HUES6 (cell line): ENCODE measurements at regions not wholly inside any gene's neighbourhood (a gene's known extent, or its start where the extent isn't known, plus 50 kb on each side); places are given as distances from the start of the nearest gene placed in this dataset.

ENCODE experiments used
- H3K27ac ChIP-seq: 2 replicates; pipeline ENCODE4 v1.7.0; 2013; ENCODE audit warnings: low read depth, mild to moderate bottlenecking, low read length, inconsistent platforms
- H3K27me3 ChIP-seq: 2 replicates; pipeline ENCODE4 v1.6.1; 2013; ENCODE audit warnings: low read length; ENCODE audit not compliant: control insufficient read depth, insufficient read depth
- H3K36me3 ChIP-seq: 2 replicates; pipeline ENCODE4 v1.6.1; 2013; ENCODE audit warnings: low read length; ENCODE audit not compliant: control insufficient read depth, insufficient read depth
- H3K4me1 ChIP-seq: 2 replicates; pipeline ENCODE4 v1.6.1; 2013; ENCODE audit warnings: low read length; ENCODE audit not compliant: control insufficient read depth, insufficient read depth
- H3K4me3 ChIP-seq: 2 replicates; pipeline ENCODE4 v1.5.1; 2013; ENCODE audit warnings: low read depth, low read length
- H3K9ac ChIP-seq: one replicate; pipeline ENCODE4 v1.6.1; 2013; ENCODE audit warnings: mild to moderate bottlenecking, low read length
- H3K9me3 ChIP-seq: 2 replicates; pipeline ENCODE4 v1.6.1; 2013; ENCODE audit warnings: low read depth, low read length; ENCODE audit not compliant: control insufficient read depth, insufficient read depth

DNA sequence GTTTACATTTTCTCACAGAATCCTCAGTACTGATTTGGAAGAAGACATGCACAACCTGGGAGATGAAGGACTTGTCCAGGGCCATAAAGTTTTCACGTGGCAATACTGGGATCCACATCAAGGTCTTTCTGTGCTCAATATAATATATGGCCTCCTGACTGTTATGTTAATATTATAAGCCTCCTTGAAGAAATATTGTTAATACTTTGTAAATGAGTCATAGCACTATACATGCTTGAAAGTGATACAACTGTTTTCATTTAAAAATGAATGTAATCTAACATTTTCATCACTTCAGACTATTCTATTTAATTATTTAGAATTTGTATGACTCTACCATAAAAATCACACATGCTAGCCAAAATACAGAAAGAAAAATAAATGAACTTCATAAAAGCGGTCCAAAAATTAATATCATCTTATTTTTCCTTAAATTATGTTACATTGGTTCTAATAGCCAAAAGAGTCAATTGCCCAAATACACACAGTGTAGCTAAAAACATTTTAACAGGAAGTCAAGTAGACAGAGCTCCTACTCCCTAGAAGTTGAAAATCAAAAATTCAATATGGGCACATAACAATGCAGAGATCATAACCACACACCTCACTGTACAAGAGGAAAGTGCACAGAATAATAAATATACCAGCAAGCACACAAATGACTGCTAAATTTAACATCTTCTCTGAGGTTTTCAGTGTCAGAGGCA lies 188.0 kb upstream of the HDDC2 start:
- no peaks in the 10 kb centered on the region for H3K36me3 ChIP-seq
- no peak overlapping the region for H3K9ac ChIP-seq
- no peaks in the 10 kb centered on the region for H3K27me3 ChIP-seq
- H3K27ac ChIP-seq: no peak overlapping the region
- H3K4me3 ChIP-seq: no peak overlapping the region
- H3K4me1 ChIP-seq: no peaks in the 10 kb centered on the region
- H3K9me3 ChIP-seq: no peaks in the 10 kb centered on the region

DNA sequence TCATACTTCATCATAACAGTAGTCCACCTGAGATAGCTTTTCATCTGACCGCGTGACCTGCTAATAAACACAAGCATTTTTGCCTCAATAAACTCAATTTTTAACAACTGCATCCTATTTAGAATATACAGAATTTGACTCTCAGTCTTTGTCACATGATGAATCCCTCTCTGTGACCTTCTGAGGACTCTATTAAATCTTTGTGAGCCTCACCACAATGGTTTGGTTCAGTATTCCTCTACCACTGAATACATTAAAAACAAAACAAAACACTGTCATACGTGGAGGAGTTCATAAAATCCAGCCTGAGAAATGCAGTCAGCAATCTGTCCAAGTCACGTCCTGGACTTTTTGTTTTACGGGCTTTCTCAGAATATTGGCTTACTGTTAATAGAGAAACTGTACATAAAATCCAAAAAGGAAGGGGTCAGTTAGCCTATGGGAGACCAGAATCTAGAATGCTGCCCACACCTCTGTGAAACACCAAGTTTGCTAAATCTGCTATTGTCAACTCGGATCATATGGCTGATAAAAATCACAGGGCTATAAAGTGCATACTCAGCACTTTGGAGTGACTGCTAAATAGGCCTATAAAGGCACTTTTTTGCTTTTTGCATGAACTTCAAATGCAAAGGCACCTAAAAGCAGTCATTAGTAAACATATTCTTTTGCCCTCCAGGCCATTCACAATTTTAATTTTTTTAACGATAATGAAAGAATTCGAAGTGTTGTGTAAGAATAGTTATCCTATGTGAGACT lies 190.3 kb upstream of the HDDC2 start:
- Histone ChIP-seq H3K9ac (no peak overlapping the region), H3K27ac (no peak overlapping the region), H3K27me3 (no peaks in the 10 kb centered on the region), H3K9me3 (no peaks in the 10 kb centered on the region), H3K4me3 (no peak overlapping the region), H3K36me3 (no peaks in the 10 kb centered on the region), H3K4me1 (no peaks in the 10 kb centered on the region)

DNA sequence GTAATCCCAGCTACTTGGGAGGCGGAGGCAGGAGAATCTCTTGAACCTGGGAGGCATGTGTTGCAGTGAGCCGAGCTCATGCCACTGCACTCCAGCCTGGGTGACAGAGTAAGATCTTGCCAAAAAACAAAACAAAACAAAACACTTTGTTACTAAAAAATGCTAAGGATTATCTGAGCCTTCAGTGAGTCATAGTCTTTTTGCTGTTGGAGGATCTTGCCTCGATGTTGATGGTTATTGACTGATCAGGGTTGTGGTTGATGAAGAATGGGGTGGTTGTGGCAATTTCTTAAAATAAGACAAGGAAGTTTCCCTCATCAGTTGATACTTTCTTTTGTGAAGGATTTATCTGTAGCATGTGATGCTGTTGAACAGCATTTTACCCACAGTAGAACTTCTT lies 196.8 kb upstream of the HDDC2 start:
- Histone ChIP-seq H3K4me3 (no peak overlapping the region), H3K4me1 (peaks cover 13% of the 10 kb centered on the region), H3K27me3 (no peaks in the 10 kb centered on the region), H3K36me3 (no peaks in the 10 kb centered on the region), H3K9me3 (no peaks in the 10 kb centered on the region), H3K9ac (no peak overlapping the region), H3K27ac (no peak overlapping the region)

GRCh38 chr6:125499535-125499934 lies 197.8 kb upstream of the HDDC2 start:
- no peaks in the 10 kb centered on the region for H3K36me3 ChIP-seq
- peaks cover 15% of the 10 kb centered on the region for H3K4me1 ChIP-seq
- no peaks in the 10 kb centered on the region for H3K9me3 ChIP-seq
- no peak overlapping the region for H3K4me3 ChIP-seq
- no peak overlapping the region for H3K9ac ChIP-seq
- H3K27ac ChIP-seq: no peak overlapping the region
- no peaks in the 10 kb centered on the region for H3K27me3 ChIP-seq

- H3K9ac ChIP-seq: no peak overlapping the region
- no peak overlapping the region for H3K4me3 ChIP-seq
- no peaks in the 10 kb centered on the region for H3K27me3 ChIP-seq
- no peaks in the 10 kb centered on the region for H3K36me3 ChIP-seq
- peaks cover 3% of the 10 kb centered on the region; the same call in 1 of the 2 replicates for H3K9me3 ChIP-seq
- H3K4me1 ChIP-seq: peaks cover 15% of the 10 kb centered on the region
- no peak overlapping the region for H3K27ac ChIP-seq
Observed at GRCh38 chr6:125503181-125503580, 201.4 kb upstream of the HDDC2 start.

DNA sequence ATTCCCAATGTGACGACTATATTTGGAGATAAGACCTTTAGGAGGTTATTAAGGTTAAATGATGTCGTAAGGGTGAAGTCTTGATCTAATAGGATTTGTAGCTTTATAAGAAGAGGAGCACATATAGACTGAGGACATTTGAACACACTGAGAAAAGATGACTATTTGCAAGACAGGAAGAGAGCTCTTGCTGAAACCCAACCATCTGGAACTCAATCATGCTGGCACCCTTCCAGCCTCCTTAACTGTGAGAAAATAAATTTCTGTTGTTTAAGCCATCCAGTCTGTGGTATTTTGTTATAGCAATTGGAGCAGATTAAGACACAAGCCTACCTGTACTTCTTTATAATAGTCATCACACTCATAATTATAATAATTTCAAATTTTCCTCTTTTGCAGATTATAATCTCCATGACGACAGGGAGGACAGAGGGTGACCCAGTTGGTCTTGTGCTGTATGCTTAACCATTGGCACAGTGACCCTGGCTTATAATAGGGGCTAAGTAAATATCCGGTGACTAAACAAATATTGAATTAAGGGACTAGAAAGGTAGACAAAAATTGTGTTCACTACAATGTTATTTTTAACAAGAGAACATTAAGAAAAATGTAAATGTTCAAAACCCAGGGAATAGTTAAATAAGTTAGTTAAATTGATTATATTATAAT lies 206.4 kb upstream of the HDDC2 start:
- H3K9me3 ChIP-seq: peaks cover 3% of the 10 kb centered on the region; the same call in 1 of the 2 replicates
- no peak overlapping the region for H3K27ac ChIP-seq
- no peak overlapping the region for H3K4me3 ChIP-seq
- no peaks in the 10 kb centered on the region for H3K27me3 ChIP-seq
- peaks cover 12% of the 10 kb centered on the region for H3K4me1 ChIP-seq
- no peak overlapping the region for H3K9ac ChIP-seq
- no peaks in the 10 kb centered on the region for H3K36me3 ChIP-seq

DNA sequence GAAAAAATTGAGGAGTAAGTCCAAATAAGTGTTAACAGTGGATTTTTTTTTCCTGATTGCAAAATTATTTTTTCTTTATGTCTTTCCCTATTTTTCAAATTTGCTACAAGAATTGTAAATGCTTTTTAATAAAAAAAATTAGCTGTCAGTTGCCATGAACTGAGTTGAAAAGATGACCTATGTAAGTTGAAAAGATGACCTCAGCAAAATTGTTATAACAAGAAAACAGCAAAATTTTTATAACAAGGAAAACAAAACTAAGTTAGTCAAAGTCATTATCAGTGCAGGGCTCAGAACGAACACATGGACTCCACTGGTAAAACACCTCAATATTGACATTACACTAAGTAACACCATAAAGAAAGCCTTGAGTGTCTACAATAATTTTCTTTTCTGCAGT lies 207.0 kb upstream of the HDDC2 start:
- Histone ChIP-seq H3K4me3 (no peak overlapping the region), H3K27ac (no peak overlapping the region), H3K9me3 (peaks cover 3% of the 10 kb centered on the region; the same call in 1 of the 2 replicates), H3K36me3 (no peaks in the 10 kb centered on the region), H3K27me3 (no peaks in the 10 kb centered on the region), H3K4me1 (peaks cover 6% of the 10 kb centered on the region), H3K9ac (no peak overlapping the region)

DNA sequence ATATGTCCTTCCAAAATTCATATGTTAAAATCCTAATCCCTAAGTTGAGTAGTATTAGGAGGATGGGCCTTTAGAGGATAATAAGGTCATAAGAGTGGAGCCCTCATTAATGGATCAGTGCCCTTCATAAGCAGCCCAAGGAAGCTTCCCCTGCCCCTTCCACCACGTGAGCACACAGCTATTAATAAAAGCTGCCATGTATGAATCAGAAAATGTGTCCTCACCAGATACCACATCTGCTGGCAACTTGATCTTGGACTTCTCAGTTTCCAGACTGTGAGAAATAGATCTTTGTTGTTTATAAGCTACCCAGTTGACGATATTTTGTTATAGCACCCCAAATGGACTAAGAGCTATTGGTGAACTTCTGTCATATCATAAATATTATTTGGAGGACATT lies 207.7 kb upstream of the HDDC2 start:
- H3K27me3 ChIP-seq: no peaks in the 10 kb centered on the region
- no peak overlapping the region for H3K27ac ChIP-seq
- H3K9me3 ChIP-seq: peaks cover 3% of the 10 kb centered on the region; the same call in 1 of the 2 replicates
- no peaks in the 10 kb centered on the region for H3K36me3 ChIP-seq
- H3K4me1 ChIP-seq: peaks cover 6% of the 10 kb centered on the region; the same call in 1 of the 2 replicates
- no peak overlapping the region for H3K9ac ChIP-seq
- H3K4me3 ChIP-seq: no peak overlapping the region

GRCh38 chr6:125510405-125510804 lies 208.6 kb upstream of the HDDC2 start:
- Histone ChIP-seq H3K9ac (no peak overlapping the region), H3K27ac (no peak overlapping the region), H3K36me3 (no peaks in the 10 kb centered on the region), H3K4me1 (peaks cover 6% of the 10 kb centered on the region; the same call in 1 of the 2 replicates), H3K4me3 (no peak overlapping the region), H3K9me3 (peaks cover 3% of the 10 kb centered on the region; the same call in 1 of the 2 replicates), H3K27me3 (no peaks in the 10 kb centered on the region)

GRCh38 chr6:125511809-125512396 lies 210.1 kb upstream of the HDDC2 start:
- no peak overlapping the region for H3K4me3 ChIP-seq
- peaks cover 6% of the 10 kb centered on the region; the same call in 1 of the 2 replicates for H3K4me1 ChIP-seq
- peaks cover 3% of the 10 kb centered on the region; the same call in 1 of the 2 replicates for H3K9me3 ChIP-seq
- H3K9ac ChIP-seq: no peak overlapping the region
- H3K27ac ChIP-seq: no peak overlapping the region
- no peaks in the 10 kb centered on the region for H3K27me3 ChIP-seq
- no peaks in the 10 kb centered on the region for H3K36me3 ChIP-seq
